HEK293T (cell line): ENCODE measurements at regions not wholly inside any gene's neighbourhood (a gene's known extent, or its start where the extent isn't known, plus 50 kb on each side); places are given as distances from the start of the nearest gene placed in this dataset.

Experiments
- ARNT ChIP-seq: fragments of 450-650 bp; IDR thresholded peaks from 2 replicates; pipeline ENCODE4 v1.6.1; 2017; ENCODE audit warnings: mild to moderate bottlenecking
- BHLHE40 ChIP-seq: fragments of 450-650 bp; IDR thresholded peaks from 2 replicates; pipeline ENCODE4 v1.6.1; 2016; ENCODE audit warnings: mild to moderate bottlenecking, moderate library complexity, borderline replicate concordance
- ELF4 ChIP-seq: fragments of 450-650 bp; IDR thresholded peaks from 2 replicates; pipeline ENCODE4 v1.6.1; 2017; ENCODE audit warnings: antibody characterized with exemption
- FOXA1 ChIP-seq: fragments of 450-650 bp; IDR thresholded peaks from 2 replicates; pipeline ENCODE4 v1.6.1; 2016; ENCODE audit warnings: mild to moderate bottlenecking
- FOXK2 ChIP-seq: fragments of 450-650 bp; IDR thresholded peaks from 2 replicates; pipeline ENCODE4 v1.6.1; 2016; ENCODE audit warnings: mild to moderate bottlenecking
- FOXM1 ChIP-seq: fragments of 450-650 bp; IDR thresholded peaks from 2 replicates; pipeline ENCODE4 v1.6.1; 2017; ENCODE audit warnings: mild to moderate bottlenecking, borderline replicate concordance
- HDGF ChIP-seq: fragments of 450-650 bp; IDR thresholded peaks from 2 replicates; pipeline ENCODE4 v1.6.1; 2017; ENCODE audit warnings: antibody characterized with exemption, borderline replicate concordance
- LEF1 ChIP-seq: fragments of 450-650 bp; IDR thresholded peaks from 2 replicates; pipeline ENCODE4 v1.6.1; 2017; ENCODE audit warnings: mild to moderate bottlenecking, borderline replicate concordance
- NFRKB ChIP-seq: fragments of 450-650 bp; IDR thresholded peaks from 2 replicates; pipeline ENCODE4 v1.6.1; 2016; ENCODE audit warnings: mild to moderate bottlenecking, moderate library complexity
- SP1 ChIP-seq: fragments of 450-650 bp; IDR thresholded peaks from 2 replicates; pipeline ENCODE4 v1.6.1; 2017
- TARDBP ChIP-seq: fragments of 450-650 bp; IDR thresholded peaks from 2 replicates; pipeline ENCODE4 v1.6.1; 2016

DNA sequence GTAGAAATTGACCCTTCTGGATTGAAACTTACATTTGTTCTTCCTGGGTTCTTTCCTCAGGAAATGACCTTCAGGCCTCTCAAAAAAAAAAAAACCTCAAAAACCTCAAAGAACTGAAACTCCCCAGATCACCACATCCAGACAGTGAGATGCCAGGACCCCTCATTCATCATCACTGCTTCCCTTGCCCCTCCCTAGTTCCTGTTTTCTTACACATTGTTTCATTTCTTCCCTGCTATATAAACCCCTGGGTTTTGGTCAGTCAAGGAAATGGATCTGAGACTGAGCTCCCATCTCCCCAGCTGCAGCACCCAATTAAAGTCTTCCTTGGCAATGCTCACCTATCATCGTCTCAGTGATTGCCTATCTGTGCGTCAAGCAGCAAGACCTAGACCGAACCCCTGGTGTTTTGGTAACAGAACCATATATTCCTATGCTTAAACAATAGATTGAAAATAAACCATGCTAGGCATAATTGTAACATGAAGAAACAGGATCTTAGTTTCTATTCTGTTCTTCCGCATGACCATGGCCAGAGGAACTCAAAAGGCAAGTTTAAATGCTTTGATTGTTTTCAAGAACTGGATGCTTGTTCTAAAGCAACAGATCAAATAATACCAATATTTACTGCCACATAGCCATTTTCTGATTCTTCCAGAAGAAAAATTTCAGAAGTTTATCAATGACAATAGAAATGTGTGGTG lies 108.0 kb upstream of the MAX start:
- TF ChIP-seq NFRKB (no peak), SP1 (no peak), TARDBP (no peak), ARNT (no peak), FOXA1 (no peak), BHLHE40 (no peak), HDGF (no peak), FOXK2 (no peak), ELF4 (no peak), FOXM1 (no peak), LEF1 (no peak)
